Neuronal stem cell (in vitro differentiated cells): ENCODE measurements at regions not wholly inside any gene's neighbourhood (a gene's known extent, or its start where the extent isn't known, plus 50 kb on each side); places are given as distances from the start of the nearest gene placed in this dataset.

Experiments used
- DNase-seq: peaks from one replicate; pipeline ENCODE4 v3.0.0-alpha.2; 2013; ENCODE audit warnings: low spot score
- H2AFZ ChIP-seq: one replicate; pipeline ENCODE4 v1.6.1; 2013; ENCODE audit warnings: mild to moderate bottlenecking, low read length, inconsistent platforms
- H2AK5ac ChIP-seq: 2 replicates; pipeline ENCODE4 v1.6.1; 2013; ENCODE audit warnings: low read depth, mild to moderate bottlenecking, inconsistent platforms, low read length, moderate library complexity, mixed read lengths
- H2BK120ac ChIP-seq: 2 replicates; pipeline ENCODE4 v1.6.1; 2013; ENCODE audit warnings: low read depth, mild to moderate bottlenecking, inconsistent platforms, low read length, moderate library complexity, mixed read lengths
- H2BK12ac ChIP-seq: one replicate; pipeline ENCODE4 v1.6.1; 2013; ENCODE audit warnings: low read length, inconsistent platforms
- H2BK15ac ChIP-seq: 2 replicates; pipeline ENCODE4 v1.6.1; 2013; ENCODE audit warnings: mild to moderate bottlenecking, low read length, inconsistent platforms, mixed read lengths
- H2BK5ac ChIP-seq: one replicate; pipeline ENCODE4 v1.6.1; 2013; ENCODE audit warnings: inconsistent platforms, mild to moderate bottlenecking, low read length, moderate library complexity
- H3K14ac ChIP-seq: one replicate; pipeline ENCODE4 v1.6.1; 2013; ENCODE audit warnings: low read length, inconsistent platforms
- H3K18ac ChIP-seq: 2 replicates; pipeline ENCODE4 v1.6.1; 2013; ENCODE audit warnings: low read length, inconsistent platforms
- H3K23ac ChIP-seq: 2 replicates; pipeline ENCODE4 v1.6.1; 2013; ENCODE audit warnings: low read depth, mild to moderate bottlenecking, mixed read lengths, low read length, inconsistent platforms; ENCODE audit not compliant: poor library complexity
- H3K27ac ChIP-seq: replicated peaks from 3 replicates; pipeline ENCODE4 v1.5.1; 2013; ENCODE audit warnings: low read length, inconsistent platforms
- H3K27me3 ChIP-seq, 3 experiments: 2 replicates each; pipeline ENCODE4 v1.6.1; 2013; ENCODE audit warnings: low read length in 3 of 3, mild to moderate bottlenecking in 2 of 3, inconsistent platforms in 1 of 3, low read depth in 1 of 3, mixed read lengths in 1 of 3, moderate library complexity in 1 of 3; ENCODE audit not compliant: control insufficient read depth in 3 of 3, insufficient read depth in 3 of 3
- H3K36me3 ChIP-seq, 2 donors: replicated peaks in 1 of 2; 2 replicates each; pipeline ENCODE4 v1.6.1; 2013; ENCODE audit warnings: low read length in 2 of 2; ENCODE audit not compliant: control insufficient read depth in 2 of 2, insufficient read depth in 2 of 2
- H3K4ac ChIP-seq: 2 replicates; pipeline ENCODE4 v1.6.1; 2013; ENCODE audit warnings: inconsistent platforms, mild to moderate bottlenecking, low read length, moderate library complexity
- H3K4me1 ChIP-seq, 2 donors: 1 replicate in 1 of 2; 2 replicates in 1 of 2; pipeline ENCODE4 v1.6.1; 2013; ENCODE audit warnings: low read length in 2 of 2, low read depth in 1 of 2; ENCODE audit not compliant: control insufficient read depth in 2 of 2, insufficient read depth in 1 of 2
- H3K4me2 ChIP-seq: one replicate; pipeline ENCODE4 v1.6.1; 2013; ENCODE audit warnings: mild to moderate bottlenecking, low read length, inconsistent platforms; ENCODE audit not compliant: insufficient read depth, poor library complexity, severe bottlenecking
- H3K4me3 ChIP-seq, 2 donors: 2 replicates each; pipeline ENCODE4 v1.5.1; 2013; ENCODE audit warnings: low read length in 2 of 2, mild to moderate bottlenecking in 2 of 2, inconsistent platforms in 1 of 2, moderate library complexity in 1 of 2
- H3K79me1 ChIP-seq: one replicate; pipeline ENCODE4 v1.6.1; 2013; ENCODE audit warnings: low read depth, mild to moderate bottlenecking, inconsistent platforms, low read length, moderate library complexity
- H3K9ac ChIP-seq: one replicate; pipeline ENCODE4 v1.6.1; 2013; ENCODE audit warnings: mild to moderate bottlenecking, low read depth, low read length, inconsistent platforms; ENCODE audit not compliant: poor library complexity
- H3K9me3 ChIP-seq, 2 donors: replicated peaks in 1 of 2; 2 replicates each; pipeline versions ENCODE3 to v1.6.1; 2013; ENCODE audit warnings: low read length in 2 of 2, mild to moderate bottlenecking in 2 of 2, inconsistent platforms in 1 of 2, low read depth in 1 of 2, mixed read lengths in 1 of 2, moderate library complexity in 1 of 2; ENCODE audit not compliant: control insufficient read depth in 2 of 2, insufficient read depth in 1 of 2
- H4K8ac ChIP-seq: one replicate; pipeline ENCODE4 v1.6.1; 2013; ENCODE audit warnings: low read depth, mild to moderate bottlenecking, inconsistent platforms, low read length, moderate library complexity
- H4K91ac ChIP-seq: one replicate; pipeline ENCODE4 v1.6.1; 2013; ENCODE audit warnings: low read length, low read depth, mild to moderate bottlenecking, inconsistent platforms; ENCODE audit not compliant: poor library complexity
- WGBS, 2 donors: extraction: QIAGEN DNeasy Blood & Tissue Kit; methylation state at CpG; one replicate each; pipeline ENCODE4 v1.1.7; 2013; ENCODE audit warnings: missing lambda C conversion rate in 2 of 2, mixed read lengths in 1 of 2; ENCODE audit not compliant: insufficient read length in 2 of 2, insufficient replicate concordance in 1 of 2; ENCODE audit errors: extremely low coverage in 2 of 2; 5-methylcytosine and 5-hydroxymethylcytosine counted together

GRCh38 chr4:187598196-187598595 is 397.4 kb upstream of the ZFP42 start:
- Histone ChIP-seq H3K9me3 (no peaks in the 10 kb centered on the region), H3K27me3 (no peaks in the 10 kb centered on the region), H3K9ac (no peak overlapping the region), H4K91ac (no peak overlapping the region), H2BK15ac (no peak overlapping the region), H4K8ac (no peak overlapping the region), H2AK5ac (no peak overlapping the region), H3K27ac (no peak overlapping the region), H3K36me3 (no peaks in the 10 kb centered on the region), H2BK120ac (no peak overlapping the region), H2AFZ (no peak overlapping the region), H2BK12ac (no peak overlapping the region), H3K18ac (no peak overlapping the region), H2BK5ac (no peak overlapping the region), H3K4ac (no peak overlapping the region), H3K14ac (no peak overlapping the region), H3K4me3 (no peak overlapping the region), H3K4me1 (no peaks in the 10 kb centered on the region), H3K79me1 (no peaks in the 10 kb centered on the region), H3K4me2 (no peak overlapping the region), H3K23ac (no peak overlapping the region)
- no peak for DNase-seq
- WGBS, 2 donors, result no CpG with 5 or more reads among the region's 5 CpGs

GRCh38 chr4:187602339-187603092 is 393.1 kb upstream of the ZFP42 start:
- WGBS, 2 donors, result no CpG with 5 or more reads among the region's 11 CpGs
- no peaks in the 10 kb centered on the region for H3K36me3 ChIP-seq

GRCh38 chr4:187603093-187604025 is 392.2 kb upstream of the ZFP42 start:
- H2BK120ac ChIP-seq, result no peak overlapping the region
- no peak overlapping the region for H2AK5ac ChIP-seq
- H2BK5ac ChIP-seq, result no peak overlapping the region
- no peak overlapping the region for H3K4ac ChIP-seq
- no peaks in the 10 kb centered on the region for H3K27me3 ChIP-seq
- H2BK15ac ChIP-seq, result no peak overlapping the region
- no peak overlapping the region for H3K23ac ChIP-seq
- H3K79me1 ChIP-seq, result no peaks in the 10 kb centered on the region
- no peak overlapping the region for H2AFZ ChIP-seq
- no peaks in the 10 kb centered on the region for H3K36me3 ChIP-seq
- no peak overlapping the region for H3K14ac ChIP-seq
- no peak overlapping the region for H4K91ac ChIP-seq
- DNase-seq, result no peak
- H3K4me3 ChIP-seq, result no peak overlapping the region
- no peak overlapping the region for H3K27ac ChIP-seq
- H3K9ac ChIP-seq, result no peak overlapping the region
- H3K4me1 ChIP-seq, result no peaks in the 10 kb centered on the region
- no peak overlapping the region for H4K8ac ChIP-seq
- no peak overlapping the region for H3K18ac ChIP-seq
- no peak overlapping the region for H2BK12ac ChIP-seq
- no peaks in the 10 kb centered on the region for H3K9me3 ChIP-seq
- WGBS, 2 donors, result no CpG with 5 or more reads among the region's 5 CpGs
- H3K4me2 ChIP-seq, result no peak overlapping the region

More at GRCh38 chr4:187602339-187603092, 393.1 kb upstream of the ZFP42 start:
- Histone ChIP-seq H3K9me3 (no peaks in the 10 kb centered on the region), H2AFZ (no peak overlapping the region), H3K18ac (no peak overlapping the region), H4K91ac (no peak overlapping the region), H4K8ac (no peak overlapping the region), H2BK15ac (no peak overlapping the region), H3K4ac (no peak overlapping the region), H3K9ac (no peak overlapping the region), H3K23ac (no peak overlapping the region), H3K4me3 (no peak overlapping the region), H3K79me1 (no peaks in the 10 kb centered on the region), H3K27me3 (no peaks in the 10 kb centered on the region), H2AK5ac (no peak overlapping the region), H3K14ac (no peak overlapping the region), H3K4me1 (no peaks in the 10 kb centered on the region), H3K4me2 (no peak overlapping the region), H3K27ac (no peak overlapping the region), H2BK12ac (peak overlapping the region; percentile 43), H2BK120ac (no peak overlapping the region), H2BK5ac (no peak overlapping the region)
- no peak for DNase-seq

GRCh38 chr4:187604984-187605383 is 390.6 kb upstream of the ZFP42 start:
- no peaks in the 10 kb centered on the region for H3K79me1 ChIP-seq
- H3K27me3 ChIP-seq, result no peaks in the 10 kb centered on the region
- H3K4me2 ChIP-seq, result no peak overlapping the region
- no peak overlapping the region for H2BK15ac ChIP-seq
- H2AK5ac ChIP-seq, result no peak overlapping the region
- no CpG with 5 or more reads among the region's 9 CpGs for WGBS, 2 donors
- H2BK120ac ChIP-seq, result no peak overlapping the region
- no peak overlapping the region for H3K4me3 ChIP-seq
- H3K23ac ChIP-seq, result no peak overlapping the region
- no peak overlapping the region for H3K9ac ChIP-seq
- H3K27ac ChIP-seq, result no peak overlapping the region
- no peak overlapping the region for H4K91ac ChIP-seq
- no peak for DNase-seq
- H2BK12ac ChIP-seq, result no peak overlapping the region
- H2BK5ac ChIP-seq, result no peak overlapping the region
- no peak overlapping the region for H3K4ac ChIP-seq
- no peaks in the 10 kb centered on the region for H3K9me3 ChIP-seq
- H3K4me1 ChIP-seq, result no peaks in the 10 kb centered on the region
- no peak overlapping the region for H3K18ac ChIP-seq
- H3K14ac ChIP-seq, result no peak overlapping the region
- H3K36me3 ChIP-seq, result no peaks in the 10 kb centered on the region
- no peak overlapping the region for H2AFZ ChIP-seq
- no peak overlapping the region for H4K8ac ChIP-seq
